ENCODE measurements at regions not wholly inside any gene's neighbourhood (a gene's known extent, or its start where the extent isn't known, plus 50 kb on each side); places are given as distances from the start of the nearest gene placed in this dataset.

GRCh38 chr17:5708344-5708743 is 124.0 kb upstream of the NLRP1 start:
- no peak for DNase-seq
- Mint-ChIP-seq H3K9me3 (ENCODE audit: unreplicated experiment) (peaks cover 8% of the 10 kb centered on the region), H3K4me3 (ENCODE audit: unreplicated experiment) (no peak overlapping the region), H3K4me1 (ENCODE audit: low read depth, unreplicated experiment) (peaks cover 17% of the 10 kb centered on the region), H3K36me3 (ENCODE audit: unreplicated experiment) (no peaks in the 10 kb centered on the region), H3K27ac (ENCODE audit: unreplicated experiment) (no peak overlapping the region), H3K27me3 (ENCODE audit: unreplicated experiment) (peaks cover 14% of the 10 kb centered on the region)
- TF ChIP-seq CTCF (IDR thresholded peaks at IDR 0.05; ENCODE audit: partially characterized antibody, unreplicated experiment), result no peak

- peak overlapping the region; percentile 2 for H3K4me3 Mint-ChIP-seq (ENCODE audit: unreplicated experiment)
- H3K36me3 Mint-ChIP-seq (ENCODE audit: unreplicated experiment), result no peaks in the 10 kb centered on the region
- peaks cover 11% of the 10 kb centered on the region for H3K27me3 Mint-ChIP-seq (ENCODE audit: unreplicated experiment)
- peak overlapping the region; percentile 28 for H3K27ac Mint-ChIP-seq (ENCODE audit: unreplicated experiment)
- TF ChIP-seq CTCF (IDR thresholded peaks at IDR 0.05; ENCODE audit: partially characterized antibody, unreplicated experiment), result no peak
- peaks cover 7% of the 10 kb centered on the region for H3K9me3 Mint-ChIP-seq (ENCODE audit: unreplicated experiment)
- no peak for DNase-seq
- peaks cover 14% of the 10 kb centered on the region for H3K4me1 Mint-ChIP-seq (ENCODE audit: low read depth, unreplicated experiment)
These were observed 127.0 kb upstream of the NLRP1 start for GRCh38 chr17:5711344-5711743.

GRCh38 chr17:5714993-5715392 is 130.7 kb upstream of the NLRP1 start:
- TF ChIP-seq CTCF (IDR thresholded peaks at IDR 0.05; ENCODE audit: partially characterized antibody, unreplicated experiment), result no peak
- DNase-seq, result no peak
- Mint-ChIP-seq H3K4me1 (ENCODE audit: low read depth, unreplicated experiment) (peaks cover 4% of the 10 kb centered on the region), H3K27ac (ENCODE audit: unreplicated experiment) (no peak overlapping the region), H3K36me3 (ENCODE audit: unreplicated experiment) (no peaks in the 10 kb centered on the region), H3K27me3 (ENCODE audit: unreplicated experiment) (peaks cover 12% of the 10 kb centered on the region), H3K9me3 (ENCODE audit: unreplicated experiment) (peaks cover 5% of the 10 kb centered on the region), H3K4me3 (ENCODE audit: unreplicated experiment) (no peak overlapping the region)

GRCh38 chr17:5715478-5715877 is 131.2 kb upstream of the NLRP1 start:
- H3K9me3 Mint-ChIP-seq (ENCODE audit: unreplicated experiment), result peaks cover 5% of the 10 kb centered on the region
- TF ChIP-seq CTCF (IDR thresholded peaks at IDR 0.05; ENCODE audit: partially characterized antibody, unreplicated experiment), result no peak
- no peak for DNase-seq
- H3K27me3 Mint-ChIP-seq (ENCODE audit: unreplicated experiment), result peaks cover 10% of the 10 kb centered on the region
- H3K4me3 Mint-ChIP-seq (ENCODE audit: unreplicated experiment), result no peak overlapping the region
- no peak overlapping the region for H3K27ac Mint-ChIP-seq (ENCODE audit: unreplicated experiment)
- no peaks in the 10 kb centered on the region for H3K36me3 Mint-ChIP-seq (ENCODE audit: unreplicated experiment)
- H3K4me1 Mint-ChIP-seq (ENCODE audit: low read depth, unreplicated experiment), result peaks cover 4% of the 10 kb centered on the region

- no peak for DNase-seq
- H3K4me3 Mint-ChIP-seq (ENCODE audit: unreplicated experiment), result peak overlapping the region; percentile 9
- H3K36me3 Mint-ChIP-seq (ENCODE audit: unreplicated experiment), result peaks cover 5% of the 10 kb centered on the region
- no peak for TF ChIP-seq CTCF (IDR thresholded peaks at IDR 0.05; ENCODE audit: partially characterized antibody, unreplicated experiment)
- no peaks in the 10 kb centered on the region for H3K4me1 Mint-ChIP-seq (ENCODE audit: low read depth, unreplicated experiment)
- no peak overlapping the region for H3K27ac Mint-ChIP-seq (ENCODE audit: unreplicated experiment)
- no peaks in the 10 kb centered on the region for H3K9me3 Mint-ChIP-seq (ENCODE audit: unreplicated experiment)
- peaks cover 3% of the 10 kb centered on the region for H3K27me3 Mint-ChIP-seq (ENCODE audit: unreplicated experiment)
These were observed 134.4 kb upstream of the NLRP1 start for GRCh38 chr17:5718726-5719125.
